AG04450 (cell line): ENCODE measurements at regions not wholly inside any gene's neighbourhood (a gene's known extent, or its start where the extent isn't known, plus 50 kb on each side); places are given as distances from the start of the nearest gene placed in this dataset.
"Not testable (repeated sequence)": the region's sequence is repeated elsewhere in the genome, so short reads cannot be mapped to it uniquely, and the experiment has no call there.

Source experiments
- CTCF ChIA-PET: fragments of 300-600, 350-600 bp; formaldehyde crosslinking; extraction: SDS; loops from one replicate; lab custom pipeline; 2022; ENCODE audit warnings: antibody characterized with exemption, inconsistent platforms; lab: Charles Lee
- POLR2A ChIA-PET: fragments of 350-600 bp; formaldehyde crosslinking; extraction: SDS; loops from one replicate; lab custom pipeline; 2021; ENCODE audit warnings: antibody characterized with exemption, inconsistent platforms; lab: Yijun Ruan, JAX
- DNase-seq: peaks from one replicate; pipeline ENCODE4 v3.0.0-alpha.2; 2011; ENCODE audit warnings: low read depth, low spot score
- H3K27ac ChIP-seq: one replicate; pipeline ENCODE4 v1.5.1; 2012; ENCODE audit warnings: low read depth, low read length, control low read depth
- H3K27me3 ChIP-seq: one replicate; pipeline ENCODE4 v1.6.0; 2012; ENCODE audit warnings: low read length; ENCODE audit not compliant: control insufficient read depth, insufficient read depth
- H3K4me3 ChIP-seq: 2 replicates; pipeline ENCODE4 v1.5.1; 2011; ENCODE audit warnings: mild to moderate bottlenecking, low read depth, low read length, control low read depth
- H3K9me3 ChIP-seq: 2 replicates; pipeline ENCODE4 v1.5.1; 2012; ENCODE audit warnings: low read length; ENCODE audit not compliant: control insufficient read depth, insufficient read depth
- TF ChIP-seq, protein P1 (sequence below): IDR thresholded peaks from 2 replicates; pipeline ENCODE4 v1.5.1; 2011; ENCODE audit warnings: low read depth, low read length, control low read depth, inconsistent platforms

- Histone ChIP-seq H3K9me3 (no peaks in the 10 kb centered on the region), H3K27ac (no peak overlapping the region), H3K4me3 (no peak overlapping the region), H3K27me3 (no peaks in the 10 kb centered on the region)
- POLR2A ChIA-PET = no interaction called here
- DNase-seq = no peak
- CTCF ChIA-PET = interaction anchor here (1.0 kb wide), 1 partner anchor 10 kb away, joined by 3 read pairs; no protein-coding TSS in a partner anchor
- TF ChIP-seq, protein P1, sequence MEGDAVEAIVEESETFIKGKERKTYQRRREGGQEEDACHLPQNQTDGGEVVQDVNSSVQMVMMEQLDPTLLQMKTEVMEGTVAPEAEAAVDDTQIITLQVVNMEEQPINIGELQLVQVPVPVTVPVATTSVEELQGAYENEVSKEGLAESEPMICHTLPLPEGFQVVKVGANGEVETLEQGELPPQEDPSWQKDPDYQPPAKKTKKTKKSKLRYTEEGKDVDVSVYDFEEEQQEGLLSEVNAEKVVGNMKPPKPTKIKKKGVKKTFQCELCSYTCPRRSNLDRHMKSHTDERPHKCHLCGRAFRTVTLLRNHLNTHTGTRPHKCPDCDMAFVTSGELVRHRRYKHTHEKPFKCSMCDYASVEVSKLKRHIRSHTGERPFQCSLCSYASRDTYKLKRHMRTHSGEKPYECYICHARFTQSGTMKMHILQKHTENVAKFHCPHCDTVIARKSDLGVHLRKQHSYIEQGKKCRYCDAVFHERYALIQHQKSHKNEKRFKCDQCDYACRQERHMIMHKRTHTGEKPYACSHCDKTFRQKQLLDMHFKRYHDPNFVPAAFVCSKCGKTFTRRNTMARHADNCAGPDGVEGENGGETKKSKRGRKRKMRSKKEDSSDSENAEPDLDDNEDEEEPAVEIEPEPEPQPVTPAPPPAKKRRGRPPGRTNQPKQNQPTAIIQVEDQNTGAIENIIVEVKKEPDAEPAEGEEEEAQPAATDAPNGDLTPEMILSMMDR = no peak
Observed at GRCh38 chr20:12847872-12848271, 160.9 kb upstream of the SPTLC3 start.

GRCh38 chr20:12849225-12849910 lies 159.4 kb upstream of the SPTLC3 start:
- H3K9me3 ChIP-seq = no peaks in the 10 kb centered on the region
- no peak overlapping the region for H3K4me3 ChIP-seq
- CTCF ChIA-PET = no interaction called here
- H3K27ac ChIP-seq = no peak overlapping the region
- TF ChIP-seq, protein P1 = no peak
- POLR2A ChIA-PET = no interaction called here
- H3K27me3 ChIP-seq = no peaks in the 10 kb centered on the region
- DNase-seq = no peak

DNA sequence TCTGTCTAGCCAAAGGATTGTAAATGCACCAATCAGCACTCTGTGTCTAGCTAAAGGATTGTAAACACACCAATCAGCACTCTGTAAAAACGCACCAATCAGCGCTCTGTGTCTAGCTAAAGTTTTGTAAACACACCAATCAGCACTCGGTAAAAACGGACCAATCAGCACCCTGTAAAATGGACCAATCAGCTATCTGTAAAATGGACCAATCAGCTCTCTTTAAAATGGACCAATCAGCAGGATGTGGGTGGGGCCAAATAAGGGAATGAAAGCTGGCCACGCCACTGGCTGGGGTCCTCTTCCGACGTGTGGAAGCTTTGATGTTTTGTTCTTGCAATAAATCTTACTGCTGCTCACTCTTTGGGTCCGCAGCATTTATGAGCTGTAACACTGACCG lies 151.1 kb upstream of the SPTLC3 start:
- CTCF ChIA-PET = interaction anchor here (1.0 kb wide), 1 partner anchor 9 kb away, joined by 3 read pairs; no protein-coding TSS in a partner anchor
- H3K9me3 ChIP-seq, H3K27me3 ChIP-seq, H3K4me3 ChIP-seq, POLR2A ChIA-PET, H3K27ac ChIP-seq, DNase-seq: not testable (repeated sequence)

- no peak for DNase-seq
- TF ChIP-seq, protein P1 = no peak
- Histone ChIP-seq H3K4me3 (no peak overlapping the region), H3K9me3 (no peaks in the 10 kb centered on the region), H3K27me3 (no peaks in the 10 kb centered on the region), H3K27ac (no peak overlapping the region)
- ChIA-PET POLR2A (no interaction called here), CTCF (no interaction called here)
Observed at GRCh38 chr20:12860619-12861247, 148.0 kb upstream of the SPTLC3 start.

GRCh38 chr20:12869669-12870068 lies 139.1 kb upstream of the SPTLC3 start:
- no peaks in the 10 kb centered on the region for H3K27me3 ChIP-seq
- DNase-seq = no peak
- ChIA-PET CTCF (no interaction called here), POLR2A (no interaction called here)
- TF ChIP-seq, protein P1 = no peak
- no peak overlapping the region for H3K27ac ChIP-seq
- no peaks in the 10 kb centered on the region for H3K9me3 ChIP-seq
- H3K4me3 ChIP-seq = no peak overlapping the region
